ENCODE measurements at regions not wholly inside any gene's neighbourhood (a gene's known extent, or its start where the extent isn't known, plus 50 kb on each side); places are given as distances from the start of the nearest gene placed in this dataset.

DNA sequence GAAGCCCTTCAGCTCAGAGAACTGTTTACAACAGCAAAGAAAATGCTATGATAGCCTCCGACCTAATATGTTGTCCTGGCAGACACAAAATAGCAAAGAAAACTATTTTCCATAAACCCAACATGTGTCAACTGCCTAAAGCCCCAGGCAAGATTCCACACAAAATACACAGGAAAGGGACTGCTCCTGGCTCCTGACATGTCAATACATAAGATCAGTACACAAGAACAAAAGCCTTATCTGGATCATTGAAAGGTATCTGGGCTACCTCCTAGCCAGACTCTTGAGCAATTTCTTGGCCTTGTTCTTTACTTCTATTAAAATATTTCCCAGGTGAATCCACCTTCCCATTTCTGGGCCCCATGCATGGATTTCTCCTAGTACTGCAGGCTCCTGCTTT is 242.3 kb upstream of the GRIP1 start:
- Histone ChIP-seq H3K36me3 (no peaks in the 10 kb centered on the region), H3K27me3 (no peaks in the 10 kb centered on the region), H3K4me3 (ENCODE audit: low read depth in 1 of 2, low read length in 1 of 2) (no peak overlapping the region), H3K27ac (no peak overlapping the region), H3K4me1 (ENCODE audit: control insufficient read depth in 1 of 2, insufficient read depth in 1 of 2, low read depth in 1 of 2, low read length in 1 of 2) (no peaks in the 10 kb centered on the region), H3K9me3 (no peaks in the 10 kb centered on the region)
- no peak for TF ChIP-seq CTCF (IDR thresholded peaks at IDR 0.05)

- Histone ChIP-seq H3K36me3 (no peaks in the 10 kb centered on the region), H3K27ac (no peak overlapping the region), H3K9me3 (no peaks in the 10 kb centered on the region), H3K27me3 (no peaks in the 10 kb centered on the region), H3K4me1 (ENCODE audit: control insufficient read depth in 1 of 2, insufficient read depth in 1 of 2, low read depth in 1 of 2, low read length in 1 of 2) (no peaks in the 10 kb centered on the region), H3K4me3 (ENCODE audit: low read depth in 1 of 2, low read length in 1 of 2) (no peak overlapping the region)
- no peak for TF ChIP-seq CTCF (IDR thresholded peaks at IDR 0.05)
Observed at GRCh38 chr12:66925083-66925482, 246.2 kb upstream of the GRIP1 start.

- no peak for TF ChIP-seq CTCF (IDR thresholded peaks at IDR 0.05)
- Histone ChIP-seq H3K27ac (no peak overlapping the region), H3K4me3 (ENCODE audit: low read depth in 1 of 2, low read length in 1 of 2) (no peak overlapping the region), H3K27me3 (no peaks in the 10 kb centered on the region), H3K4me1 (ENCODE audit: control insufficient read depth in 1 of 2, insufficient read depth in 1 of 2, low read depth in 1 of 2, low read length in 1 of 2) (no peaks in the 10 kb centered on the region), H3K36me3 (no peaks in the 10 kb centered on the region), H3K9me3 (no peaks in the 10 kb centered on the region)
Observed at GRCh38 chr12:66929121-66929520, 250.2 kb upstream of the GRIP1 start.

GRCh38 chr12:66931091-66931490 is 252.2 kb upstream of the GRIP1 start:
- Histone ChIP-seq H3K4me1 (ENCODE audit: control insufficient read depth in 1 of 2, insufficient read depth in 1 of 2, low read depth in 1 of 2, low read length in 1 of 2) (no peaks in the 10 kb centered on the region), H3K4me3 (ENCODE audit: low read depth in 1 of 2, low read length in 1 of 2) (no peak overlapping the region), H3K27ac (no peak overlapping the region), H3K27me3 (no peaks in the 10 kb centered on the region), H3K36me3 (no peaks in the 10 kb centered on the region), H3K9me3 (no peaks in the 10 kb centered on the region)
- no peak for TF ChIP-seq CTCF (IDR thresholded peaks at IDR 0.05)

DNA sequence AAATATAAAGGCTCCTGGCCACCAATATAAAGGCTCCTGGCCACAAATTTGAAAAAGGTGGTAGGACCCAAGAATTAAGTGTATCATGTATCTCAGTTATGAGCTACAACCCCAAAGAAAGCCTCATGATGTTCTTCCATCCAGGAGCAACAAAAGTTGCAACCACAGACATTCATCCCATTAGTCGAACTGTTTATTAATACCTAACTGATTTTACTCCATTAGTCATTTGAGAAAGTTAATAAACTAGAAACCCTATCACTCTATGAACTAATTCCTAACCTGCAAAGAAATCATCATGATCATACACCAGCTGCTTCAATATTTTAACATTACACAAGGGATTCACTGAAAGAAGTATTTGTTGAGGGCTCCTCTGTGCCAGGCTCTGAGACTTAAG is 253.2 kb upstream of the GRIP1 start:
- no peak for TF ChIP-seq CTCF (IDR thresholded peaks at IDR 0.05)
- Histone ChIP-seq H3K27ac (no peak overlapping the region), H3K36me3 (no peaks in the 10 kb centered on the region), H3K4me3 (ENCODE audit: low read depth in 1 of 2, low read length in 1 of 2) (no peak overlapping the region), H3K4me1 (ENCODE audit: control insufficient read depth in 1 of 2, insufficient read depth in 1 of 2, low read depth in 1 of 2, low read length in 1 of 2) (no peaks in the 10 kb centered on the region), H3K9me3 (no peaks in the 10 kb centered on the region), H3K27me3 (no peaks in the 10 kb centered on the region)
